WI38 (cell line): ENCODE measurements at regions not wholly inside any gene's neighbourhood (a gene's known extent, or its start where the extent isn't known, plus 50 kb on each side); places are given as distances from the start of the nearest gene placed in this dataset.
"Not testable (repeated sequence)": the region's sequence is repeated elsewhere in the genome, so short reads cannot be mapped to it uniquely, and the experiment has no call there.

ENCODE experiments used
- H3K4me3 ChIP-seq: 2 replicates; pipeline ENCODE4 v1.5.1; 2011; ENCODE audit warnings: low read depth, mild to moderate bottlenecking, control low read depth, low read length
- CTCF ChIP-seq: IDR thresholded peaks from 2 replicates; pipeline ENCODE4 v1.5.1; 2012; ENCODE audit warnings: low read depth, mild to moderate bottlenecking, control low read depth, low read length

GRCh38 chr12:102323799-102324198 lies 126.2 kb upstream of the PMCH start:
- H3K4me3 ChIP-seq, result no peak overlapping the region
- no peak for TF ChIP-seq CTCF

GRCh38 chr12:102322254-102322653 lies 124.6 kb upstream of the PMCH start:
- H3K4me3 ChIP-seq, result no peak overlapping the region
- no peak for TF ChIP-seq CTCF

- TF ChIP-seq CTCF, result no peak
- no peak overlapping the region for H3K4me3 ChIP-seq
Measured at GRCh38 chr12:102321305-102322082, 123.9 kb upstream of the PMCH start.

- no peak for TF ChIP-seq CTCF
Measured at GRCh38 chr12:102317155-102317554, 119.5 kb upstream of the PMCH start.

GRCh38 chr12:102316723-102317122 lies 119.1 kb upstream of the PMCH start:
- TF ChIP-seq CTCF, result no peak

More at GRCh38 chr12:102317155-102317554, 119.5 kb upstream of the PMCH start:
- no peak overlapping the region for H3K4me3 ChIP-seq

GRCh38 chr12:102314821-102315220 lies 117.2 kb upstream of the PMCH start:
- no peak overlapping the region for H3K4me3 ChIP-seq
- no peak for TF ChIP-seq CTCF

More at GRCh38 chr12:102316723-102317122, 119.1 kb upstream of the PMCH start:
- H3K4me3 ChIP-seq, result no peak overlapping the region

GRCh38 chr12:102313116-102313971 lies 115.7 kb upstream of the PMCH start:
- not testable (repeated sequence) for H3K4me3 ChIP-seq
